ENCODE measurements at regions not wholly inside any gene's neighbourhood (a gene's known extent, or its start where the extent isn't known, plus 50 kb on each side); places are given as distances from the start of the nearest gene placed in this dataset.

DNA sequence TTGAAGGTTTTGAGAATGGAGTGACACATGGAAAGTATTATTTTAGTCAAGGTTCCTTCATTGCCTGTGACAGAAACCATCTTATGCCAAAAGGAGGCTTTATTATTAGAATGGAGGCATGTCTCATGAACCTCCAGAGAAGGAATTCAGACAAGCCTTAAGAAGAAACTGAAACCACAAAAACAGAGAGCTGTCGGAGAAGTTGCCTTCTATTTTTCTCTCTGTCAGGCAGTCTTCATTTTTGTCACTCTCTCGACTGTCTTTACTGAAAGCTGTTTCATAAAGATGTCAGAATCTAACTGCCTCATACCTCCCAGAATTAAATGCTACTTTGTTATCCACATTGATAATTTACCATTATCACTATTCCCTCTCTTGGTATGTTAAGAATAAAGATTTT is 434.7 kb upstream of the ADGRL4 start:
- no peaks in the 10 kb centered on the region for H3K27me3 Mint-ChIP-seq
- no peaks in the 10 kb centered on the region for H3K4me1 Mint-ChIP-seq
- ATAC-seq, result no peak
- no peak for DNase-seq
- peaks cover 3% of the 10 kb centered on the region for H3K9me3 ChIP-seq (ENCODE audit: control insufficient read depth, low read length, poor library complexity, severe bottlenecking)
- no peak overlapping the region for H3K4me3 Mint-ChIP-seq
- no peak overlapping the region for H3K27ac Mint-ChIP-seq
- no peaks in the 10 kb centered on the region for H3K36me3 Mint-ChIP-seq (ENCODE audit: low read depth)

DNA sequence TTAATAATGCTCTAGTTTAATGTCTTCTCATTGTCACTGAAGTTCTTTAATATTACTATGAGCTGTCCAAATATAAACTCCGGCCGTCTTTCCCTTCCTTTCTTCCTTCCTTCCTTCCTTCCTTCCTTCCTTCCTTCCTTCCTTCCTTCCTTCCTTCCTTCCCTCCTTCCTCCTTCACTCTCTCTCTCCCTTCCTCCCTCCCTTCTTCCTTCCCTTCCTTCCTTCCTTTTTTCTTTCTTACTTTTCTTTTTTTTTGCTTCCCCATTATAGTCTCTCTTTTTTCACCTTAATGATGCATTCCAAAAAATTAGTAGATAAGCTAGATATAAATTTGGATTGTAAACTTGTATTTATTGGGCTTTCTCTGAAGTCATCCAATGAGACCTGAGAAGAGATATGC is 431.0 kb upstream of the ADGRL4 start:
- no peaks in the 10 kb centered on the region for H3K36me3 Mint-ChIP-seq (ENCODE audit: low read depth)
- no peaks in the 10 kb centered on the region for H3K4me1 Mint-ChIP-seq
- peaks cover 3% of the 10 kb centered on the region for H3K9me3 ChIP-seq (ENCODE audit: control insufficient read depth, low read length, poor library complexity, severe bottlenecking)
- no peaks in the 10 kb centered on the region for H3K27me3 Mint-ChIP-seq
- DNase-seq (no peak), ATAC-seq (no peak)
- no peak overlapping the region for H3K27ac Mint-ChIP-seq
- H3K4me3 Mint-ChIP-seq, result no peak overlapping the region

GRCh38 chr1:79431340-79431739 is 424.8 kb upstream of the ADGRL4 start:
- no peaks in the 10 kb centered on the region for H3K36me3 Mint-ChIP-seq (ENCODE audit: low read depth)
- ATAC-seq (no peak), DNase-seq (no peak)
- H3K27ac Mint-ChIP-seq, result no peak overlapping the region
- no peak overlapping the region for H3K4me3 Mint-ChIP-seq
- H3K4me1 Mint-ChIP-seq, result no peaks in the 10 kb centered on the region
- H3K27me3 Mint-ChIP-seq, result no peaks in the 10 kb centered on the region
- no peaks in the 10 kb centered on the region for H3K9me3 ChIP-seq (ENCODE audit: control insufficient read depth, low read length, poor library complexity, severe bottlenecking)

DNA sequence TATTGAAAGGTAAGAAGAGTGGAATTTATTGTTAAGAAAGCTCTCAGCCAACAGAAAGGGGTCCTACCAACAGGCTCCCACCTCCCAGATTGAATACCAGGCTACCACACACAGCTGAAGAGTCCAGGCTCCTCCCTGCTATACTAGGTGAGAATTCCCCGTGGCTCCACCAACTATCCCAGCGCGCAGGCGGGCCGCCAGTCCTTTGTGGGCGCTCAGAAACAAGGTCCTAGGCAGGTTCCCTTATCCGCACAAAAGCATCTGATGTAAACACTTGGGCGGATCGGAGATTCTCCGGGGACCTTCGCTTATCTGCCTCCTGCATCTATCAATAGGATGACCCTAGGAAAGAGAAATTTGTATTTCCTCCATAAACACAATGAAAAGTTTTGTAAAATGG is 423.9 kb upstream of the ADGRL4 start:
- no peak for DNase-seq
- Mint-ChIP-seq H3K27ac (no peak overlapping the region), H3K27me3 (no peaks in the 10 kb centered on the region), H3K36me3 (ENCODE audit: low read depth) (no peaks in the 10 kb centered on the region), H3K4me3 (no peak overlapping the region), H3K4me1 (no peaks in the 10 kb centered on the region)
- no peaks in the 10 kb centered on the region for H3K9me3 ChIP-seq (ENCODE audit: control insufficient read depth, low read length, poor library complexity, severe bottlenecking)
- ATAC-seq, result no peak

DNA sequence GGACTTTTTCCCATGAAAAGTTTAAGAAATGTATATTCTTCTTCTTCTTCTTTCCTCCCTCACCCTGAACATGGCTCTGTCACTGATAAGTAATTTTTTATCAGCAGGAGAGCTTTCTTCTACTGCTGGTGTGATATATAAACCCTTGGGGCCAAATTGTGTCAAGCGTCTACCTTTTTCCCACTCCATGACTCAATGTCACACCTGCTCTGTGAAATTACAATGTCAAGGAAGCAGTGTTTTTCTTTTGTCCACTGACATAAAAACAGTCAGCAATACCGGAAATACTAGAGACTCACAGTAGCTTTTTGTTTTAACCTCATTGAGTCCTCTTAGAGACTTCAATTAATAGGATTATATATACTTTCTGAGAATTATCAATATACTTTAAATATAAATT is 416.2 kb upstream of the ADGRL4 start:
- no peaks in the 10 kb centered on the region for H3K9me3 ChIP-seq (ENCODE audit: control insufficient read depth, low read length, poor library complexity, severe bottlenecking)
- Mint-ChIP-seq H3K27me3 (no peaks in the 10 kb centered on the region), H3K36me3 (ENCODE audit: low read depth) (no peaks in the 10 kb centered on the region), H3K27ac (no peak overlapping the region), H3K4me1 (no peaks in the 10 kb centered on the region), H3K4me3 (no peak overlapping the region)
- ATAC-seq (no peak), DNase-seq (no peak)

DNA sequence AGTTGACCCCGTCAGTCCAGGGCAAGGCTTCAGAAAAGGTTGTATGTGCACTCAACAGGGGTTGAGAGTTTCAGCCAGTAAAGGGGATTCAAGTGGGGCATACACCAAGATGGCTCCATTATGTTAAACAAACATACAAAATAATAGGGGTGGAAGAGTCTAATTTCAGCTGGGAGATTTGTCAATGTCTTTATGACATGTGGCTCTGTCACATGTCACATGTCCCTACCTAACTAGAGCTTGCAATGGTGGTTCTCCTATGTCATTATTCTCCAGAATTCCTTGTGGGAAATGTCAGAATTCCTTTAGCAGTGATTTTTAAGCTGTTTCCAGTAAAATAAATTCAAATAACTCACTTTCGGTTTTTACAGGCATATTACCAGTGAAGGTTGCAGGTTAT is 392.0 kb upstream of the ADGRL4 start:
- H3K9me3 ChIP-seq (ENCODE audit: control insufficient read depth, low read length, poor library complexity, severe bottlenecking), result no peaks in the 10 kb centered on the region
- no peak for ATAC-seq
- no peak overlapping the region for H3K4me3 Mint-ChIP-seq
- no peak overlapping the region for H3K27ac Mint-ChIP-seq
- DNase-seq, result no peak
- H3K27me3 Mint-ChIP-seq, result no peaks in the 10 kb centered on the region
- H3K36me3 Mint-ChIP-seq (ENCODE audit: low read depth), result no peaks in the 10 kb centered on the region
- no peaks in the 10 kb centered on the region for H3K4me1 Mint-ChIP-seq

DNA sequence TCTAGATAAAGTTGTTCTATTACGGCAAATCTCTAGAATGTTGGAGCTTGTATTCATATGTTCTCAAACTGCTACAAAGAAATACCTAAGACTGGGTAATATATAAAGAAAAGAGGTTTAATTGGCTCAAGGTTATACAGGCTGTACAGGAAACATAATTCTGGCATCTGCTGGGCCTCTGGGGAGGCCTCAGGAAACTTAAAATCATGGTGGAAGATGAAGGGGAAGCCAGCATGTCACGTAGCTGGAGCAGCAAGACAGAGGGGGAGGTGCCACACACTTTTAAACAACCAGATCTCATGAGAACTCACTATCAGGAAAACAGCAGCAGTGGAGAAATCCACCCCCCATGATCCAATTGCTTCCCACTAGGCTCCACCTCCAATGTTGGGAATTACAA is 390.4 kb upstream of the ADGRL4 start:
- Mint-ChIP-seq H3K4me3 (no peak overlapping the region), H3K4me1 (no peaks in the 10 kb centered on the region)
- no peak for ATAC-seq

DNA sequence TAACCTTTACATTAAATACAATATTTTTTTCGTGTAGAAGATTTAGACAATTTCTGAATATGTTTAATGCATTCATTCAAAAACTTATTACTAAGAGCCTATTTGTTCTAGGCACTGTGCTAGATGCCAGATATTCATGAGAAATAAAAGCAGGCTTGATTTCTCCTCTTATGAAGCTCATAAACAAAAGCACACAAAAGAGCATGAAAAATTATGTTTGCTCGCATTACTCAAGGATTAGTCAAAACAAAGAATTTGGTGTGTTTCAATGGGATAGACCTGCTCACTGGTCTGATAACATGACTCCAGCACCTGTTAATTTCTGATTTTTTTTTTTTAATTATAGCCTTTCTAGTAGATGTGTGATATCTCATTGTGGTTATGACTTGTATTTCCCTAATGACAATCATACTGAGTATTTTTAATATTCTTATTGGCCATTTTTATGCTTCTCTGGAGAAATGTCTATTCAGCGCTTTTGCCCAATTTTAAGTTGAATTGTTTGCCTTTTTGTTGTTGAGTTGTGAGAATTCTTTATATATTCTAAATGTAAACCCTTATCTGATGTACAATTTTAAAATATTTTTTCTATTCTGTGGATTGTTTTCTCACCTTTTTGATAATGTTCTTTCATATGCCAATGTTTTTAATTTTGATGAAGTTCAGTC is 382.3 kb upstream of the ADGRL4 start:
- no peaks in the 10 kb centered on the region for H3K36me3 Mint-ChIP-seq (ENCODE audit: low read depth)
- no peaks in the 10 kb centered on the region for H3K9me3 ChIP-seq (ENCODE audit: control insufficient read depth, low read length, poor library complexity, severe bottlenecking)
- ATAC-seq, result no peak
- no peak for DNase-seq
- H3K27me3 Mint-ChIP-seq, result no peaks in the 10 kb centered on the region
- H3K27ac Mint-ChIP-seq, result no peak overlapping the region
- H3K4me3 Mint-ChIP-seq, result no peak overlapping the region
- no peaks in the 10 kb centered on the region for H3K4me1 Mint-ChIP-seq

More for the DNA sequence above, 390.4 kb upstream of the ADGRL4 start:
- no peaks in the 10 kb centered on the region for H3K9me3 ChIP-seq (ENCODE audit: control insufficient read depth, low read length, poor library complexity, severe bottlenecking)
- Mint-ChIP-seq H3K36me3 (ENCODE audit: low read depth) (no peaks in the 10 kb centered on the region), H3K27me3 (no peaks in the 10 kb centered on the region), H3K27ac (no peak overlapping the region)
- no peak for DNase-seq

DNA sequence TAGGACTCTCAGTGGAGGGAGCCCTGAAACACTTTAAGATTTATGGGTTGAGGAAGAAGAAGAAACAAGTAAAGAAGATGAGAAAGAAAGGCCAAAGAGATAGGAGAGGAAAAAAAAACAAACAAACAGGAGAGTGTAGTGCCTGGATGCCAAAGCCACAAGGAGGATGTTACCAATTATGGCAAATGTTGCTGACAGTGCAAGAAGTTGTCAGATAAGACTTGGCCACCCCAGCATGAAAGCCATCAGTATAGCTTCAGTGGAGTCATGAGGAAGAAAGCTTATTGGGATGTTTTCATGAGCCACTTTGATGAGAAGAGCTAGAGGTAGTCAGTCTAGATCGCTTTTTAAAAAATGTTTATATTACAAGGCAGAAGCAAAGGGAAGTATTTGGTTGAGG is 380.2 kb upstream of the ADGRL4 start:
- ATAC-seq, result no peak
- DNase-seq, result no peak
- no peaks in the 10 kb centered on the region for H3K27me3 Mint-ChIP-seq
- no peak overlapping the region for H3K27ac Mint-ChIP-seq
- no peaks in the 10 kb centered on the region for H3K36me3 Mint-ChIP-seq (ENCODE audit: low read depth)
- no peak overlapping the region for H3K4me3 Mint-ChIP-seq
- H3K4me1 Mint-ChIP-seq, result no peaks in the 10 kb centered on the region
- no peaks in the 10 kb centered on the region for H3K9me3 ChIP-seq (ENCODE audit: control insufficient read depth, low read length, poor library complexity, severe bottlenecking)

DNA sequence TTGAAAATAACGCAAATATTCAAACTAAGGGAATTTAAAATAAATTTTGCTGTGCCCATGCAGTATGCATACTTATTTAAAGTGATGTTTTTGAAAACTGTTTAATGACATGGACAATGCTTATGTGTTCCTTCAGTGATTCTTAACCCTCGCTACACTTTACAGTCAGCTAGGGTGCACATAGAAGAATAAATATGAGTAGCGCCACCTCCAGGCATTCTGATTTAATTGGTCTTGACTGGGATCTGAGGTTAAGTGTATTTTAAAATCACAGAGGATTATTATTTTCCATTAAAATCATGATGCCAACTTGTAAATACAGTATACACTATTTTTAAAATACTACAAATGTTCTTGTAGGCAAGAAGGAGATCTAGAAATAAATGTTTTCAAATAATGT is 373.5 kb upstream of the ADGRL4 start:
- ATAC-seq (no peak), DNase-seq (no peak)
- Mint-ChIP-seq H3K36me3 (ENCODE audit: low read depth) (no peaks in the 10 kb centered on the region), H3K4me3 (no peak overlapping the region), H3K4me1 (no peaks in the 10 kb centered on the region), H3K27ac (no peak overlapping the region), H3K27me3 (no peaks in the 10 kb centered on the region)
- H3K9me3 ChIP-seq (ENCODE audit: control insufficient read depth, low read length, poor library complexity, severe bottlenecking), result no peaks in the 10 kb centered on the region

DNA sequence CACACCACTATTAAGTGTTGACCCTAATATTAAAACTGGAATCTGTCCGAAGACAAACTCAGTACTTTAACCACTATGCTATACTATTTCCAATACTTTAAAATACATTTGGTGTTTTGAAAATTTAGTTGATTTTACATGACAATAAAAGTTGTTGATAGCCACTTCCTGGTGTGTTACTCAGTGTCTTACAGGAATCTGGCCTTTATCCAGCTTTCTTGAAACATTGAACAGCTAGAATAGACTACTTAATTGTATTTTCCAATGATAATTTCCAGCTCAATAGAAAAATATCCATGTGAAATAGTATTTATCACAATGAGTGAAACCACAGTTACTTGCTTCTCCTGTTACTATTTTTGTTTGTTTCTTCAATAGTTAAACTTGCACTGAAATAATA is 369.6 kb upstream of the ADGRL4 start:
- H3K4me3 Mint-ChIP-seq, result no peak overlapping the region
- H3K4me1 Mint-ChIP-seq, result no peaks in the 10 kb centered on the region
- H3K36me3 Mint-ChIP-seq (ENCODE audit: low read depth), result no peaks in the 10 kb centered on the region
- no peaks in the 10 kb centered on the region for H3K27me3 Mint-ChIP-seq
- no peak for ATAC-seq
- no peaks in the 10 kb centered on the region for H3K9me3 ChIP-seq (ENCODE audit: control insufficient read depth, low read length, poor library complexity, severe bottlenecking)
- no peak overlapping the region for H3K27ac Mint-ChIP-seq
- DNase-seq, result no peak

DNA sequence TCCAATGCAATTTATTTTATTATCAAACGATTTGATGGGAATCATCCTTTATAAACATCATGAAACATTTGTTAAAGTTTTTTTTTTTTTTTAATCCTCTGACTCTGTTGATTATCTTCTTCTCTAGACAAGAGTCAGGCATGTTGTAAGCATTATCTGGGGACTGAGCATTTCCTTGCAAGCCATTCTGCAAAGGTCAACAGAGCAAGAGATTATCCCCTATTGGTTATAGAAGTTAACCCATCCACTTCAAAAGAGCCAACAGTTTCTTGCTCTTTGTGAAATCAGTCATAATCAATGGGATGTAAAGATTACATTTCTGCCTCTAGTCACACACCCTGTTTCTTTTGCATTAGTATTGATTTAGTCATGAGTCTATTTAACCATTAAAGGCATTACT is 368.8 kb upstream of the ADGRL4 start:
- no peak for ATAC-seq
- H3K9me3 ChIP-seq (ENCODE audit: control insufficient read depth, low read length, poor library complexity, severe bottlenecking), result no peaks in the 10 kb centered on the region
- DNase-seq, result no peak
- Mint-ChIP-seq H3K27me3 (no peaks in the 10 kb centered on the region), H3K36me3 (ENCODE audit: low read depth) (no peaks in the 10 kb centered on the region), H3K27ac (no peak overlapping the region), H3K4me3 (no peak overlapping the region), H3K4me1 (no peaks in the 10 kb centered on the region)

GRCh38 chr1:79374397-79374796 is 367.9 kb upstream of the ADGRL4 start:
- H3K27me3 Mint-ChIP-seq, result no peaks in the 10 kb centered on the region
- no peak for ATAC-seq
- H3K4me3 Mint-ChIP-seq, result no peak overlapping the region
- no peaks in the 10 kb centered on the region for H3K4me1 Mint-ChIP-seq
- no peaks in the 10 kb centered on the region for H3K36me3 Mint-ChIP-seq (ENCODE audit: low read depth)
- DNase-seq, result no peak
- no peak overlapping the region for H3K27ac Mint-ChIP-seq
- H3K9me3 ChIP-seq (ENCODE audit: control insufficient read depth, low read length, poor library complexity, severe bottlenecking), result no peaks in the 10 kb centered on the region

DNA sequence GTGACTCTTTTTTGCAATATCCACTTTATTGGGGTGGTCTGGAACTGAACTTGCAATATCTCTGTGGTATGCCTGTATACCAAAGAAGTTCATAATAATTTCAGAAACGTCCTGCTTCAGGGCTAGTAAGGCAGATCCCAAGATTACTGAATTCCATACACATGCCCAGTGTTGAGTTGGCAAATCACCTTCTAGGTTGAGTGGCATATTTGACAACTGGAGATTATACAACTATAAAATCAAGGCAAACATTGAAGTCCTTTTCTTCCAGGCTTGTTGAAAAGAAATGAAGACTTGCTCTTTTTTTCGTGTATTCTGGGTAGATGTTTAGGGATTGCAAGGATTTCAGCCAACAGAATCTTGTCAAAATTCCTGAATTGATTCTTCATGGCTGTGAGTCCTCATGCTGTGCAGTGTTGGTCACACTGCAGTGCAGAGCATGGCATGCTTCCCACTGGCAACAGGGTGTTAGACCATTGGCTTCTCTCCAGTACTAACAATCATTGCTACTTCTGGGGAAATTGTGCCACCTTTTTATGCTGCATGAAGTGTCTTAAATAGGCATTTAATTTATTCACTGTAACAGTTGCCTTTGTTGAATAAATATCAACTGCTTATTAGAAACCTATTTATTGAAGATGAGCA is 367.1 kb upstream of the ADGRL4 start:
- no peaks in the 10 kb centered on the region for H3K9me3 ChIP-seq (ENCODE audit: control insufficient read depth, low read length, poor library complexity, severe bottlenecking)
- no peak overlapping the region for H3K4me3 Mint-ChIP-seq
- H3K27ac Mint-ChIP-seq, result no peak overlapping the region
- ATAC-seq (no peak), DNase-seq (no peak)
- no peaks in the 10 kb centered on the region for H3K27me3 Mint-ChIP-seq
- no peaks in the 10 kb centered on the region for H3K4me1 Mint-ChIP-seq
- H3K36me3 Mint-ChIP-seq (ENCODE audit: low read depth), result no peaks in the 10 kb centered on the region
